K562 (cell line): ENCODE measurements at regions not wholly inside any gene's neighbourhood (a gene's known extent, or its start where the extent isn't known, plus 50 kb on each side); places are given as distances from the start of the nearest gene placed in this dataset.

ENCODE experiments used
- ATAC-seq: fragments of 200-7000 bp; cut with Tn5 transposase; 3 replicates; pipeline ENCODE4 v1.9.1; 2020; ENCODE audit warnings: moderate library complexity
- BruUV-seq: library from RNA; stranded (reverse); fragments of 400-500 nt; replicated peaks from 2 replicates; lab custom pipeline; 2021; lab: Mats Ljungman, UMichigan
- CTCF ChIA-PET: fragments of 300-600 bp; formaldehyde crosslinking; extraction: SDS; loops from one replicate; lab custom pipeline; 2021; ENCODE audit warnings: low intra/inter-chr PET ratio; lab: Yijun Ruan, JAX
- POLR2A ChIA-PET: fragments of 300-600, 350-650 bp; sonication (Branson Sonifier 250); formaldehyde crosslinking; extraction: SDS; loops from one replicate; lab custom pipeline; 2021; ENCODE audit warnings: antibody characterized with exemption, inconsistent platforms; lab: Yijun Ruan, JAX
- DNase-seq, 4 experiments: peaks; one replicate each; pipeline versions ENCODE4 v3.0.0 to v3.0.0-alpha.2; 2011 to 2018; ENCODE audit warnings: low spot score in 3 of 4, mixed read lengths in 3 of 4; ENCODE audit errors: extremely low read depth in 1 of 4
- FAIRE-seq: peaks from 2 replicates; lab custom pipeline; 2011; peaks lifted over from hg19 to GRCh38; lab: Jason Lieb, UNC
- H2AFZ ChIP-seq: 2 replicates; pipeline ENCODE4 v1.6.0; 2011; ENCODE audit warnings: low read depth, low read length, control low read depth, inconsistent platforms
- H3K27ac ChIP-seq: fragments of 200-600 bp; 3 replicates; pipeline ENCODE4 v1.8.0; 2011; ENCODE audit warnings: low read depth, mild to moderate bottlenecking, control low read depth, inconsistent platforms, low read length, moderate library complexity, mixed read lengths; ENCODE audit errors: extremely low read depth
- H3K27me3 ChIP-seq, 2 experiments: fragments of 300-600 bp in 1 of 2; 2 replicates in 1 of 2; 3 replicates in 1 of 2; pipeline versions ENCODE4 v1.6.0 to v1.8.0; 2011; ENCODE audit warnings: inconsistent platforms in 2 of 2, low read length in 2 of 2, mild to moderate bottlenecking in 1 of 2, mixed read lengths in 1 of 2, moderate library complexity in 1 of 2; ENCODE audit not compliant: control insufficient read depth in 2 of 2, insufficient read depth in 2 of 2
- H3K36me3 ChIP-seq: fragments of 300-600 bp; 3 replicates; pipeline ENCODE4 v1.8.0; 2011; ENCODE audit warnings: mild to moderate bottlenecking, low read length, inconsistent platforms; ENCODE audit not compliant: control insufficient read depth, insufficient read depth
- H3K4me1 ChIP-seq, 2 experiments: fragments of 200-600 bp in 1 of 2; replicated peaks in 1 of 2; 2 replicates in 1 of 2; 3 replicates in 1 of 2; pipeline versions ENCODE4 v1.5.1 to v1.8.0; 2011; ENCODE audit warnings: inconsistent platforms in 2 of 2, low read length in 2 of 2, mild to moderate bottlenecking in 1 of 2, mixed read lengths in 1 of 2, moderate library complexity in 1 of 2; ENCODE audit not compliant: control insufficient read depth in 2 of 2, insufficient read depth in 2 of 2
- H3K4me2 ChIP-seq: 2 replicates; pipeline ENCODE4 v1.6.1; 2011; ENCODE audit warnings: low read length, control low read depth, inconsistent platforms, mixed read lengths; ENCODE audit not compliant: insufficient read depth
- H3K4me3 ChIP-seq: fragments of 200-600 bp; sonication (generic), shearing (Covaris generic); 2 replicates; pipeline ENCODE4 v1.5.1; 2016; ENCODE audit warnings: control low read depth, inconsistent platforms
- H3K79me2 ChIP-seq: fragments of 200-600 bp; 3 replicates; pipeline ENCODE4 v1.8.0; 2011; ENCODE audit warnings: low read length, inconsistent platforms; ENCODE audit not compliant: control insufficient read depth, insufficient read depth
- H3K9ac ChIP-seq, 2 experiments: 2 replicates each; pipeline versions ENCODE4 v1.6.0 to v1.6.1; 2011; ENCODE audit warnings: low read depth in 2 of 2, low read length in 2 of 2, control low read depth in 1 of 2, inconsistent platforms in 1 of 2, mild to moderate bottlenecking in 1 of 2, mixed read lengths in 1 of 2; ENCODE audit not compliant: insufficient read depth in 1 of 2
- H3K9me1 ChIP-seq: one replicate; pipeline ENCODE4 v1.6.0; 2011; ENCODE audit warnings: inconsistent platforms, mild to moderate bottlenecking, low read length, moderate library complexity; ENCODE audit not compliant: control insufficient read depth, insufficient read depth
- H3K9me3 ChIP-seq: replicated peaks from 2 replicates; pipeline ENCODE4 v1.5.1; 2011; ENCODE audit warnings: low read depth, low read length, inconsistent platforms; ENCODE audit not compliant: control insufficient read depth, insufficient read depth
- H4K20me1 ChIP-seq: replicated peaks from 2 replicates; pipeline ENCODE4 v1.6.1; 2011; ENCODE audit warnings: low read length, inconsistent platforms, mixed read lengths; ENCODE audit not compliant: control insufficient read depth, insufficient read depth
- CC2D1A ChIP-seq: fragments of 450-650 bp; IDR thresholded peaks from 2 replicates; pipeline ENCODE4 v1.6.1; 2017; ENCODE audit warnings: mild to moderate bottlenecking
- PCBP1 ChIP-seq: fragments of 200-400 bp; formaldehyde crosslinking; IDR thresholded peaks from 2 replicates; pipeline ENCODE4 v1.6.1; 2018; ENCODE audit warnings: mild to moderate bottlenecking, low read depth, low read length; ENCODE audit not compliant: poor library complexity, severe bottlenecking
- USF1 ChIP-seq: sonication (generic); formaldehyde crosslinking; IDR thresholded peaks from 2 replicates; pipeline ENCODE4 v1.9.0; 2022; ENCODE audit warnings: mild to moderate bottlenecking, missing genetic modification reagents
- ZBED1 ChIP-seq: IDR thresholded peaks from 2 replicates; pipeline ENCODE4 v1.6.1; 2014
- WGBS: fragments of 100-300 bp; shearing (Covaris generic); methylation state at CpG from one replicate; pipeline ENCODE4 v1.1.6; 2016; ENCODE audit warnings: low coverage, mixed read lengths; ENCODE audit not compliant: insufficient coverage; ENCODE audit errors: missing lambda C conversion rate; 5-methylcytosine and 5-hydroxymethylcytosine counted together
- in situ Hi-C: fragments of 300-500 bp; cut with MboI; formaldehyde crosslinking; loops from 4 replicates; pipeline ENCODE4 v1.15.0; 2018; ENCODE audit warnings: inconsistent platforms, mixed read lengths
- intact Hi-C: fragments of 100-400 bp; cut with micrococcal nuclease; formaldehyde crosslinking; loops from 2 replicates; pipeline ENCODE4 v1.14.2; 2022
- TF ChIP-seq, protein P1 (sequence below): sonication (generic); formaldehyde crosslinking; IDR thresholded peaks from 2 replicates; pipeline ENCODE4 v1.8.0; 2022; ENCODE audit warnings: missing genetic modification reagents, mild to moderate bottlenecking, moderate library complexity, borderline replicate concordance

DNA sequence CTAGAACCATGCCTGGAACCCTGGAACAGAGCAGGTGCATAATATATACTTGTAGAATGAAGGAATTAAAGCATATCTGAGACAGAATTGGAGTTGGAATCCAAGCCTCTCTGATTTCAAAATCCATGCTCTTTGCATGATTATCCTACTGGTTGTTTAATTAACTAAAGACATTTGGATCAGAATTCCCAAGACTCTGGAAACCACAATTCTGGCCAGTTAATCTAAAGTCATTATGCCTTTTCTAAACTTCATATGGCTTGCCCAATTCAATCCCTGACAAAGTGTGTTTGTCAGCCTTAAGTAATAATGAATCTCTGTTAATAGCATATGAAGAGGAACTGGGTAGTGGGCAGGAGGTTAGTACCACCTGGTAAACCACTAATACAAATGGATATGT lies 422.6 kb downstream of the ATP23 start (continued):
- TF ChIP-seq PCBP1: no peak
- TF ChIP-seq, protein P1, sequence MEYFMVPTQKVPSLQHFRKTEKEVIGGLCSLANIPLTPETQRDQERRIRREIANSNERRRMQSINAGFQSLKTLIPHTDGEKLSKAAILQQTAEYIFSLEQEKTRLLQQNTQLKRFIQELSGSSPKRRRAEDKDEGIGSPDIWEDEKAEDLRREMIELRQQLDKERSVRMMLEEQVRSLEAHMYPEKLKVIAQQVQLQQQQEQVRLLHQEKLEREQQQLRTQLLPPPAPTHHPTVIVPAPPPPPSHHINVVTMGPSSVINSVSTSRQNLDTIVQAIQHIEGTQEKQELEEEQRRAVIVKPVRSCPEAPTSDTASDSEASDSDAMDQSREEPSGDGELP (CRISPR knock-in tag): no peak
- no peak for TF ChIP-seq CC2D1A
- TF ChIP-seq ZBED1: no peak

- Histone ChIP-seq H2AFZ (no peak overlapping the region), H3K9me1 (no peaks in the 10 kb centered on the region), H4K20me1 (no peaks in the 10 kb centered on the region), H3K4me1 (no peaks in the 10 kb centered on the region), H3K27me3 (no peaks in the 10 kb centered on the region), H3K79me2 (no peaks in the 10 kb centered on the region), H3K27ac (no peak overlapping the region), H3K9me3 (no peaks in the 10 kb centered on the region), H3K36me3 (no peaks in the 10 kb centered on the region), H3K4me3 (no peak overlapping the region), H3K9ac (no peak overlapping the region), H3K4me2 (no peak overlapping the region)
- no peak for ATAC-seq
- 0% methylated on average over 1 of the region's 1 CpG for WGBS
- in situ Hi-C loops (no loop called here), intact Hi-C loops (no loop called here)
- CTCF ChIA-PET: no interaction called here
- no peak for DNase-seq
- no TSS peak for BruUV-seq
- FAIRE-seq: no peak
- POLR2A ChIA-PET: interaction anchor here (0.7 kb wide), 1 partner anchor 10 kb away, joined by 3 read pairs; no protein-coding TSS in a partner anchor
- no peak for TF ChIP-seq USF1 (CRISPR knock-in tag)
Observed at GRCh38 chr12:58364389-58365086, 423.2 kb downstream of the ATP23 start.
